Stomach (tissue), 4 donors: ENCODE measurements at regions not wholly inside any gene's neighbourhood (a gene's known extent, or its start where the extent isn't known, plus 50 kb on each side); places are given as distances from the start of the nearest gene placed in this dataset.

Experiments
- POLR2A ChIP-seq, 4 donors: fragments of 450-650 bp; IDR thresholded peaks; one replicate each; pipeline ENCODE4 v1.6.1; 2016; ENCODE audit warnings: antibody characterized with exemption in 4 of 4, control low read depth in 2 of 4, mild to moderate bottlenecking in 1 of 4, moderate library complexity in 1 of 4
- POLR2AphosphoS5 ChIP-seq, 3 donors: sonication (generic); formaldehyde crosslinking; IDR thresholded peaks; one replicate each; pipeline ENCODE4 v1.6.1; 2016; ENCODE audit warnings: antibody characterized with exemption in 3 of 3
- TF ChIP-seq, protein P1 (sequence below), 7 experiments: fragments of 450-650 bp in 4 of 7; fragments of 200-600 bp in 3 of 7; sonication (generic) in 3 of 7; IDR thresholded peaks; one replicate each; pipeline ENCODE4 v1.5.1; 2016 to 2019; ENCODE audit warnings: antibody characterized with exemption in 7 of 7, control low read depth in 2 of 7, mild to moderate bottlenecking in 1 of 7

DNA sequence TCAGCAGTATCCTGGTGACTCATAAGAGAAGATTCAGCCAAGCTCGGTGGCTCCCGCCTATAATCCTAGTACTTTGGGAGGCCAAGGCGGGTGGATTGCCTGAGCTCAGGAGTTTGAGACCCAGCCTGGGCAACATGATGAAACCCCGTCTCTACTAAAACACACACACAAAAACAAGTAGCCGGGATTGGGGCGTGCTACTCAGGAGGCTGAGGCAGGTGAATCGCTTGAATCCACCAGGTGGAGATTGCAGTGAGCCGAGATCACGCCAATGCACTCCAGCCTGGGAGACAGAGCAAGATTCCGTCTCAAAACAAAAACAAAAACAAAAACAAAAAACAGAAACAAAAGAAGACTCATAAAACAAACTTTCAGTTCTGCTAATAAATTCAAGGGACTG is 551.1 kb upstream of the POT1 start:
- TF ChIP-seq POLR2AphosphoS5 (IDR thresholded peaks at IDR 0.05) (no peak), POLR2A (IDR thresholded peaks at IDR 0.05) (no peak)
- TF ChIP-seq, protein P1, sequence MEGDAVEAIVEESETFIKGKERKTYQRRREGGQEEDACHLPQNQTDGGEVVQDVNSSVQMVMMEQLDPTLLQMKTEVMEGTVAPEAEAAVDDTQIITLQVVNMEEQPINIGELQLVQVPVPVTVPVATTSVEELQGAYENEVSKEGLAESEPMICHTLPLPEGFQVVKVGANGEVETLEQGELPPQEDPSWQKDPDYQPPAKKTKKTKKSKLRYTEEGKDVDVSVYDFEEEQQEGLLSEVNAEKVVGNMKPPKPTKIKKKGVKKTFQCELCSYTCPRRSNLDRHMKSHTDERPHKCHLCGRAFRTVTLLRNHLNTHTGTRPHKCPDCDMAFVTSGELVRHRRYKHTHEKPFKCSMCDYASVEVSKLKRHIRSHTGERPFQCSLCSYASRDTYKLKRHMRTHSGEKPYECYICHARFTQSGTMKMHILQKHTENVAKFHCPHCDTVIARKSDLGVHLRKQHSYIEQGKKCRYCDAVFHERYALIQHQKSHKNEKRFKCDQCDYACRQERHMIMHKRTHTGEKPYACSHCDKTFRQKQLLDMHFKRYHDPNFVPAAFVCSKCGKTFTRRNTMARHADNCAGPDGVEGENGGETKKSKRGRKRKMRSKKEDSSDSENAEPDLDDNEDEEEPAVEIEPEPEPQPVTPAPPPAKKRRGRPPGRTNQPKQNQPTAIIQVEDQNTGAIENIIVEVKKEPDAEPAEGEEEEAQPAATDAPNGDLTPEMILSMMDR (IDR thresholded peaks at IDR 0.05), result no peak
